Astrocyte of the spinal cord (primary cell): ENCODE measurements at regions not wholly inside any gene's neighbourhood (a gene's known extent, or its start where the extent isn't known, plus 50 kb on each side); places are given as distances from the start of the nearest gene placed in this dataset.

Source experiments
- DNase-seq: peaks from one replicate; pipeline ENCODE4 v3.0.0; 2011; ENCODE audit warnings: low read depth, low spot score
- H3K4me3 ChIP-seq: 2 replicates; pipeline ENCODE4 v1.5.1; 2011; ENCODE audit warnings: low read depth, mild to moderate bottlenecking, low read length, moderate library complexity
- in situ Hi-C: cut with HindIII; loops from 2 replicates; pipeline ENCODE4 v1.10.0; 2017; ENCODE audit warnings: low sequenced_read_pairs
- TF ChIP-seq, protein P1 (sequence below): IDR thresholded peaks from 2 replicates; pipeline ENCODE4 v1.5.1; 2012; ENCODE audit warnings: low read depth, mild to moderate bottlenecking, low read length, inconsistent platforms

GRCh38 chr14:40317690-40318089, 885.5 kb upstream of the FBXO33 start:
- DNase-seq, result no peak
- H3K4me3 ChIP-seq, result no peak overlapping the region
- TF ChIP-seq, protein P1, sequence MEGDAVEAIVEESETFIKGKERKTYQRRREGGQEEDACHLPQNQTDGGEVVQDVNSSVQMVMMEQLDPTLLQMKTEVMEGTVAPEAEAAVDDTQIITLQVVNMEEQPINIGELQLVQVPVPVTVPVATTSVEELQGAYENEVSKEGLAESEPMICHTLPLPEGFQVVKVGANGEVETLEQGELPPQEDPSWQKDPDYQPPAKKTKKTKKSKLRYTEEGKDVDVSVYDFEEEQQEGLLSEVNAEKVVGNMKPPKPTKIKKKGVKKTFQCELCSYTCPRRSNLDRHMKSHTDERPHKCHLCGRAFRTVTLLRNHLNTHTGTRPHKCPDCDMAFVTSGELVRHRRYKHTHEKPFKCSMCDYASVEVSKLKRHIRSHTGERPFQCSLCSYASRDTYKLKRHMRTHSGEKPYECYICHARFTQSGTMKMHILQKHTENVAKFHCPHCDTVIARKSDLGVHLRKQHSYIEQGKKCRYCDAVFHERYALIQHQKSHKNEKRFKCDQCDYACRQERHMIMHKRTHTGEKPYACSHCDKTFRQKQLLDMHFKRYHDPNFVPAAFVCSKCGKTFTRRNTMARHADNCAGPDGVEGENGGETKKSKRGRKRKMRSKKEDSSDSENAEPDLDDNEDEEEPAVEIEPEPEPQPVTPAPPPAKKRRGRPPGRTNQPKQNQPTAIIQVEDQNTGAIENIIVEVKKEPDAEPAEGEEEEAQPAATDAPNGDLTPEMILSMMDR, result no peak
- in situ Hi-C loops, result no loop called here

GRCh38 chr14:40312296-40312695, 880.1 kb upstream of the FBXO33 start:
- in situ Hi-C loops, result no loop called here
- DNase-seq, result no peak
- no peak overlapping the region for H3K4me3 ChIP-seq
- TF ChIP-seq, protein P1, result no peak

DNA sequence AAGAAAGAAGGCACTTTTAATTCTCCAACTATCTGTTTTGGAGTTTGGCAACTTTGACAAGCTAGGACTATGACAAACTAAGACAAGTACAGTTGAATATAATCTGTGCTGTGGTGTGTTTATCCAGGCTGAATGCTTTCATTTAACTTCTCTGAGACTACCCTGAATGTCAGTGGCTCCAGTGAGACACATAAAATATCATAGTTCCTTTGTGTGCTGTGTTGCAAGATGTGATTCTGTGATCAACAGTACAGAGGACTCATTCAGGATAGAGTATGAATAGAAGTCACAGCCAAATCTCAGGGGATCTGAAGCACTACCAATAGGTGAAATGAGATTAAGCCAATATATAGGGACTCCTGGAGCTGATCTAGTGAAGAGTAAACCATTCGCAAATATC, 876.9 kb upstream of the FBXO33 start:
- DNase-seq, result no peak
- in situ Hi-C loops, result no loop called here
- TF ChIP-seq, protein P1, result no peak
- H3K4me3 ChIP-seq, result no peak overlapping the region

- no peak for DNase-seq
- in situ Hi-C loops, result no loop called here
- TF ChIP-seq, protein P1, result no peak
- H3K4me3 ChIP-seq, result no peak overlapping the region
Observed at GRCh38 chr14:40308240-40308639, 876.0 kb upstream of the FBXO33 start.

GRCh38 chr14:40296821-40297220, 864.6 kb upstream of the FBXO33 start:
- TF ChIP-seq, protein P1, result no peak
- no peak for DNase-seq
- in situ Hi-C loops, result no loop called here
- H3K4me3 ChIP-seq, result no peak overlapping the region

DNA sequence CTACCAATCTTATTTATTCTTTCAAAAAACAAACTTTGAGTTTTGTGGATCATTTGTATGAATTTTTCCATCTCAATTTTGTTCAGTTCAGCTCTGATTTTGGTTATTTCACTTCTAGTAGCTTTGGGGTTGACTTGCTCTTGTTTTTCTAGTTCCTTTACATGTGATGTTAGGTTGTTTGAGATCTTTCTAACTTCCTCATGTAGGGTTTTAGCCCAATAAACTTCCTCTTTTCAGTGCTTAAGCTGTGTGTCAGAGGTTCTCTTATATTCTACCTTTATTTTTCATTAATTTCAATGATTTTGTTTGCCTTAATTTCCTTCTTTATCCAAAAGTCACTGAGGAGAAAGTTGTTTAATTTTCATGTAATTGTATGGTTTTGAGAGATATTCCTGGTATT, 860.4 kb upstream of the FBXO33 start:
- no peak overlapping the region for H3K4me3 ChIP-seq
- no peak for DNase-seq
- TF ChIP-seq, protein P1, result no peak
- in situ Hi-C loops, result no loop called here

- TF ChIP-seq, protein P1, result no peak
- H3K4me3 ChIP-seq, result no peak overlapping the region
- in situ Hi-C loops, result no loop called here
- DNase-seq, result no peak
Observed at GRCh38 chr14:40282196-40282595, 850.0 kb upstream of the FBXO33 start.
